Stimulated activated CD8-positive, alpha-beta memory T cell treated with anti-CD3 and anti-CD28 coated beads, Interleukin-12 subunit alpha, Interleukin-12 subunit beta, amount 100 ng/mL, for 24 hours (primary cell): ENCODE measurements at regions not wholly inside any gene's neighbourhood (a gene's known extent, or its start where the extent isn't known, plus 50 kb on each side); places are given as distances from the start of the nearest gene placed in this dataset.
"Not testable (repeated sequence)": the region's sequence is repeated elsewhere in the genome, so short reads cannot be mapped to it uniquely, and the experiment has no call there.

Experiments used
- DNase-seq: peaks from one replicate; pipeline ENCODE4 v3.0.0-alpha.2; 2020; ENCODE audit errors: extremely low read depth

GRCh38 chr11:67805253-67806126 lies 131.1 kb upstream of the ALDH3B2 start:
- peak; percentile 95 for DNase-seq

- not testable (repeated sequence) for DNase-seq
Measured at GRCh38 chr11:67804435-67805252, 130.2 kb upstream of the ALDH3B2 start.

GRCh38 chr11:67803519-67803918 lies 129.1 kb upstream of the ALDH3B2 start:
- not testable (repeated sequence) for DNase-seq

- DNase-seq, result not testable (repeated sequence)
Measured at GRCh38 chr11:67803055-67803454, 128.6 kb upstream of the ALDH3B2 start.

- DNase-seq, result not testable (repeated sequence)
Measured at GRCh38 chr11:67802623-67803022, 128.2 kb upstream of the ALDH3B2 start.

GRCh38 chr11:67801397-67801796 lies 127.0 kb upstream of the ALDH3B2 start:
- DNase-seq, result not testable (repeated sequence)

- DNase-seq, result not testable (repeated sequence)
Measured at GRCh38 chr11:67800591-67800990, 126.2 kb upstream of the ALDH3B2 start.

- DNase-seq, result not testable (repeated sequence)
Measured at GRCh38 chr11:67799808-67800207, 125.4 kb upstream of the ALDH3B2 start.

- not testable (repeated sequence) for DNase-seq
Measured at GRCh38 chr11:67797726-67798521, 123.5 kb upstream of the ALDH3B2 start.

- DNase-seq, result no peak
Measured at GRCh38 chr11:67795746-67796145, 121.3 kb upstream of the ALDH3B2 start.

- not testable (repeated sequence) for DNase-seq
Measured at GRCh38 chr11:67793750-67794149, 119.3 kb upstream of the ALDH3B2 start.

- DNase-seq, result not testable (repeated sequence)
Measured at GRCh38 chr11:67792273-67792990, 118.0 kb upstream of the ALDH3B2 start.

- not testable (repeated sequence) for DNase-seq
Measured at GRCh38 chr11:67791598-67792170, 117.3 kb upstream of the ALDH3B2 start.

GRCh38 chr11:67788341-67788695 lies 113.9 kb upstream of the ALDH3B2 start:
- DNase-seq, result not testable (repeated sequence)

- not testable (repeated sequence) for DNase-seq
Measured at GRCh38 chr11:67787681-67788340, 113.4 kb upstream of the ALDH3B2 start.

- not testable (repeated sequence) for DNase-seq
Measured at GRCh38 chr11:67781967-67782366, 107.5 kb upstream of the ALDH3B2 start.

- not testable (repeated sequence) for DNase-seq
Measured at GRCh38 chr11:67781506-67781905, 107.1 kb upstream of the ALDH3B2 start.

- no peak for DNase-seq
Measured at GRCh38 chr11:67780056-67780455, 105.6 kb upstream of the ALDH3B2 start.

GRCh38 chr11:67779189-67779875 lies 104.9 kb upstream of the ALDH3B2 start:
- DNase-seq, result not testable (repeated sequence)
